ENCODE measurements at regions not wholly inside any gene's neighbourhood (a gene's known extent, or its start where the extent isn't known, plus 50 kb on each side); places are given as distances from the start of the nearest gene placed in this dataset.

DNA sequence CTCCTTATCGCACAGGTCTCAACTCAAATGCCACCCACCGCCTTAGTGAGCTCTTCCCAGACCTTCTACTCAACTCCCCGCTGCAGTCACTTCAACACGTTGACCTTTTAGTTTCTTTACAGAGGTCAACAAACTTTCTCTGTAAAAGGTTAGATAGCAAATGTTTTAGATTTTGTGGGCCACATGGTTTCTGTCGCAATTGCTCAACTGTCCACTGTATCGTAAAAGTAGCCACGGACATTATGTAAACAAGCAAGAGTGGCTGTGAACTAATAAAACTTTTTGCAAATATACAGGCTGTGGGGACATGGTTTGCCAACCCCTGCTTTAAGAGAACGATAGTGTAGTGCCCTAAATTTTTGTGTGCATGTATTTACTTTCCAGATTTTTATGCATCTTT, 247.6 kb upstream of the TSHZ2 start:
- no peak for TF ChIP-seq EZH2 (IDR thresholded peaks at IDR 0.05; ENCODE audit: low read depth)
- TF ChIP-seq, protein P1, sequence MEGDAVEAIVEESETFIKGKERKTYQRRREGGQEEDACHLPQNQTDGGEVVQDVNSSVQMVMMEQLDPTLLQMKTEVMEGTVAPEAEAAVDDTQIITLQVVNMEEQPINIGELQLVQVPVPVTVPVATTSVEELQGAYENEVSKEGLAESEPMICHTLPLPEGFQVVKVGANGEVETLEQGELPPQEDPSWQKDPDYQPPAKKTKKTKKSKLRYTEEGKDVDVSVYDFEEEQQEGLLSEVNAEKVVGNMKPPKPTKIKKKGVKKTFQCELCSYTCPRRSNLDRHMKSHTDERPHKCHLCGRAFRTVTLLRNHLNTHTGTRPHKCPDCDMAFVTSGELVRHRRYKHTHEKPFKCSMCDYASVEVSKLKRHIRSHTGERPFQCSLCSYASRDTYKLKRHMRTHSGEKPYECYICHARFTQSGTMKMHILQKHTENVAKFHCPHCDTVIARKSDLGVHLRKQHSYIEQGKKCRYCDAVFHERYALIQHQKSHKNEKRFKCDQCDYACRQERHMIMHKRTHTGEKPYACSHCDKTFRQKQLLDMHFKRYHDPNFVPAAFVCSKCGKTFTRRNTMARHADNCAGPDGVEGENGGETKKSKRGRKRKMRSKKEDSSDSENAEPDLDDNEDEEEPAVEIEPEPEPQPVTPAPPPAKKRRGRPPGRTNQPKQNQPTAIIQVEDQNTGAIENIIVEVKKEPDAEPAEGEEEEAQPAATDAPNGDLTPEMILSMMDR (conservative IDR thresholded peaks at IDR 0.05) = no peak
- Histone ChIP-seq H3K4me2 (no peak overlapping the region), H4K20me1 (ENCODE audit: insufficient read depth) (no peaks in the 10 kb centered on the region), H3K9me3 (ENCODE audit: insufficient read depth, low read depth) (peaks cover 4% of the 10 kb centered on the region; the same call in 1 of the 2 replicates), H3K4me3 (no peak overlapping the region), H3K36me3 (ENCODE audit: low read depth) (no peaks in the 10 kb centered on the region), H3K4me1 (replicated peaks; ENCODE audit: insufficient read depth) (no peaks in the 10 kb centered on the region), H3K79me2 (ENCODE audit: low read depth) (no peaks in the 10 kb centered on the region), H2AFZ (no peak overlapping the region), H3K27me3 (ENCODE audit: insufficient read depth, low read depth) (peaks cover 61% of the 10 kb centered on the region; the same call in 1 of the 2 replicates), H3K9me2 (ENCODE audit: insufficient read depth) (no peaks in the 10 kb centered on the region; the same call in 1 of the 2 replicates), H3K27ac (no peak overlapping the region), H3F3A (ENCODE audit: insufficient read depth, low read depth) (no peaks in the 10 kb centered on the region)
- ChIA-PET CTCF (no interaction called here), POLR2A (ENCODE audit: unreplicated experiment) (no interaction called here)
- BruUV-seq (replicated peaks) = no TSS peak
- no peak for DNase-seq
- intact Hi-C loops (cut with micrococcal nuclease; ENCODE audit: unreplicated experiment) = no loop called here

DNA sequence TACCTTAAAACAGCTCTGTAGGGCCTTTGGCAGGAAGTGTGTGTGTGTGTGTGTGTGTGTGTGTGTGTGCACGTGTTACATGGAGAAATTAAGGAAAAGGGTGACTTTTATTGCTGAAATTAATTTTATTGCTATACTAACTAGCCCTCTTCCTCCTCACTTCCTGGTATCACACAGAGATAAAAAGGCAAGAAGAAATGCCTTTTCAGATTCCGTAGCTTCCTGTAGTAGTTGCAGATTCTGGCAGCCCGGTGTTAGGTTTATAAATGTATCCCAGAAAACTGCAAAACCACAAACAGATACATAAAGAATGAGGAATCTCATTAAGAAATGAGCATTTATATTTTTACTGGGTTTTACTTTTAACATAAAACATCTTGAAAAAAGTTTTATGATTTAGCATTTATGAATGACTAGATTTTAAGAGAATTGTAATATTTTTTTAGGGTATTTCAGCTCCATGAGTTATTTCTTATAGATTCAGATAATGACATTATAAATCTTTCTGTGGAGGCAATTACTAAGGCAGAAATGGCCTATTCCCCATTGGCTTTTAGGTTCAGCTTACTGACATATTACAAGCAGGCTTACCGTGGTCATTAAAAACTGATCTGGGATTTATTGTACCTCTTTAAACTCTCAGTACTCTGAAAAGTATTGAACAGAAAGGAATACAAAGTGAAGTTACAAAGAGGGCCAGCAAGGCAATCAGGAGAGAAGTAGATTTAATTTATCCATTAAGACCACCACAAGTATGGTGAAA, 249.1 kb upstream of the TSHZ2 start:
- Histone ChIP-seq H3K27ac (no peak overlapping the region), H3K36me3 (ENCODE audit: low read depth) (no peaks in the 10 kb centered on the region), H3K4me1 (replicated peaks; ENCODE audit: insufficient read depth) (no peaks in the 10 kb centered on the region), H3F3A (ENCODE audit: insufficient read depth, low read depth) (no peaks in the 10 kb centered on the region), H3K4me3 (no peak overlapping the region), H2AFZ (no peak overlapping the region), H4K20me1 (ENCODE audit: insufficient read depth) (no peaks in the 10 kb centered on the region), H3K79me2 (ENCODE audit: low read depth) (no peaks in the 10 kb centered on the region), H3K9me2 (ENCODE audit: insufficient read depth) (peaks cover 2% of the 10 kb centered on the region; the same call in 1 of the 2 replicates), H3K9me3 (ENCODE audit: insufficient read depth, low read depth) (no peaks in the 10 kb centered on the region), H3K27me3 (ENCODE audit: insufficient read depth, low read depth) (peaks cover 75% of the 10 kb centered on the region), H3K4me2 (no peak overlapping the region)
- no TSS peak for BruUV-seq (replicated peaks)
- TF ChIP-seq EZH2 (IDR thresholded peaks at IDR 0.05; ENCODE audit: low read depth) = no peak
- TF ChIP-seq, protein P1 (conservative IDR thresholded peaks at IDR 0.05) = no peak
- POLR2A ChIA-PET (ENCODE audit: unreplicated experiment) = no interaction called here
- DNase-seq = no peak
- CTCF ChIA-PET = no interaction called here
- intact Hi-C loops (cut with micrococcal nuclease; ENCODE audit: unreplicated experiment) = no loop called here

- BruUV-seq (replicated peaks) = no TSS peak
- no peak overlapping the region for H3K4me2 ChIP-seq
- ChIA-PET POLR2A (ENCODE audit: unreplicated experiment) (no interaction called here), CTCF (no interaction called here)
- H3K4me1 ChIP-seq (replicated peaks; ENCODE audit: insufficient read depth) = no peaks in the 10 kb centered on the region
- H3K9me3 ChIP-seq (ENCODE audit: insufficient read depth, low read depth) = no peaks in the 10 kb centered on the region
- H3K79me2 ChIP-seq (ENCODE audit: low read depth) = no peaks in the 10 kb centered on the region
- no peaks in the 10 kb centered on the region for H4K20me1 ChIP-seq (ENCODE audit: insufficient read depth)
- intact Hi-C loops (cut with micrococcal nuclease; ENCODE audit: unreplicated experiment) = no loop called here
- no peak overlapping the region for H2AFZ ChIP-seq
- no peaks in the 10 kb centered on the region for H3F3A ChIP-seq (ENCODE audit: insufficient read depth, low read depth)
- peaks cover 8% of the 10 kb centered on the region; the same call in 1 of the 2 replicates for H3K27me3 ChIP-seq (ENCODE audit: insufficient read depth, low read depth)
- H3K4me3 ChIP-seq = no peak overlapping the region
- no peak for DNase-seq
- no peak overlapping the region for H3K27ac ChIP-seq
- H3K9me2 ChIP-seq (ENCODE audit: insufficient read depth) = no peaks in the 10 kb centered on the region
- no peak for TF ChIP-seq EZH2 (IDR thresholded peaks at IDR 0.05; ENCODE audit: low read depth)
- no peaks in the 10 kb centered on the region for H3K36me3 ChIP-seq (ENCODE audit: low read depth)
Measured at GRCh38 chr20:52708137-52708536, 264.0 kb upstream of the TSHZ2 start.

Data from PC-9 (cell line).